ENCODE measurements at regions not wholly inside any gene's neighbourhood (a gene's known extent, or its start where the extent isn't known, plus 50 kb on each side); places are given as distances from the start of the nearest gene placed in this dataset.

- Histone ChIP-seq H2AFZ (ENCODE audit: low read depth) (no peak overlapping the region), H3F3A (replicated peaks; ENCODE audit: insufficient read depth) (no peaks in the 10 kb centered on the region), H3K27ac (ENCODE audit: low read depth in 2 of 2, low read length in 1 of 2) (no peak overlapping the region), H3K4me2 (no peak overlapping the region), H3K27me3 (ENCODE audit: insufficient read depth) (peaks cover 27% of the 10 kb centered on the region), H3K4me3 (ENCODE audit: low read depth in 2 of 2, low read length in 1 of 2) (no peak overlapping the region), H3K4me1 (ENCODE audit: control insufficient read depth in 1 of 2, insufficient read depth in 2 of 2, low read depth in 1 of 2, low read length in 1 of 2) (peaks cover 0 to 23% of the 10 kb centered on the region in 2 experiments; a peak in 2 of 4 replicates), H3K9ac (no peak overlapping the region), H3K79me2 (ENCODE audit: insufficient read depth) (no peaks in the 10 kb centered on the region), H3K9me2 (no peaks in the 10 kb centered on the region), H4K20me1 (ENCODE audit: insufficient read depth) (no peaks in the 10 kb centered on the region), H3K9me3 (no peaks in the 10 kb centered on the region), H3K36me3 (replicated peaks in 1 of 2; ENCODE audit: control insufficient read depth in 1 of 2, insufficient read depth in 2 of 2, low read length in 1 of 2) (no peaks in the 10 kb centered on the region)
- CTCF ChIA-PET: no interaction called here
- 24% methylated on average over 2 of the region's 2 CpGs for WGBS (ENCODE audit: low lambda C conversion rate)
- DNase-seq: no peak
- POLR2A ChIA-PET: no interaction called here
- no peak for TF ChIP-seq JUND (IDR thresholded peaks at IDR 0.05)
- TF ChIP-seq IRF3 (IDR thresholded peaks at IDR 0.05; ENCODE audit: low read depth, low read length): no peak
- TF ChIP-seq MEF2A (IDR thresholded peaks at IDR 0.05; ENCODE audit: borderline replicate concordance, low read depth): no peak
- TF ChIP-seq FOXJ3 (CRISPR knock-in tag; IDR thresholded peaks at IDR 0.05): no peak
- TF ChIP-seq POLR2AphosphoS5 (IDR thresholded peaks at IDR 0.05; ENCODE audit: low read depth, low read length): no peak
- no peak for TF ChIP-seq TEAD4 (IDR thresholded peaks at IDR 0.05; ENCODE audit: borderline replicate concordance, insufficient read depth)
- no peak for TF ChIP-seq RAD21 (IDR thresholded peaks at IDR 0.05; ENCODE audit: low read length)
- TF ChIP-seq REST (IDR thresholded peaks at IDR 0.05; ENCODE audit: low read depth, low read length): no peak
- TF ChIP-seq SMC3 (IDR thresholded peaks at IDR 0.05; ENCODE audit: low read depth, low read length): no peak
- no peak for TF ChIP-seq TCF12 (IDR thresholded peaks at IDR 0.05)
- TF ChIP-seq MAX (IDR thresholded peaks at IDR 0.05; ENCODE audit: low read depth): no peak
Observed at GRCh38 chr1:214188835-214189234, 92.1 kb upstream of the SMYD2 start.

GRCh38 chr1:214192825-214193643, 87.9 kb upstream of the SMYD2 start:
- Histone ChIP-seq H3K9me2 (no peaks in the 10 kb centered on the region), H3K36me3 (replicated peaks in 1 of 2; ENCODE audit: control insufficient read depth in 1 of 2, insufficient read depth in 2 of 2, low read length in 1 of 2) (no peaks in the 10 kb centered on the region), H2AFZ (ENCODE audit: low read depth) (no peak overlapping the region), H3K27me3 (ENCODE audit: insufficient read depth) (peaks cover 9% of the 10 kb centered on the region), H3K9me3 (no peaks in the 10 kb centered on the region), H3K9ac (no peak overlapping the region), H3K4me3 (ENCODE audit: low read depth in 2 of 2, low read length in 1 of 2) (no peak overlapping the region), H3K27ac (ENCODE audit: low read depth in 2 of 2, low read length in 1 of 2) (peak overlapping the region in 1 of 2 experiments; percentile 78; a peak in 2 of 4 replicates), H4K20me1 (ENCODE audit: insufficient read depth) (no peaks in the 10 kb centered on the region), H3F3A (replicated peaks; ENCODE audit: insufficient read depth) (no peaks in the 10 kb centered on the region), H3K79me2 (ENCODE audit: insufficient read depth) (no peaks in the 10 kb centered on the region), H3K4me1 (ENCODE audit: control insufficient read depth in 1 of 2, insufficient read depth in 2 of 2, low read depth in 1 of 2, low read length in 1 of 2) (peaks cover 0 to 12% of the 10 kb centered on the region in 2 experiments; a peak in 2 of 4 replicates), H3K4me2 (no peak overlapping the region)
- ChIA-PET CTCF (no interaction called here), POLR2A (no interaction called here)
- 49% methylated on average over 13 of the region's 13 CpGs for WGBS (ENCODE audit: low lambda C conversion rate)
- no peak for DNase-seq
- TF ChIP-seq FOXM1 (IDR thresholded peaks at IDR 0.05; ENCODE audit: low read depth): no peak
- no peak for TF ChIP-seq CTCF (IDR thresholded peaks at IDR 0.05)
- TF ChIP-seq EZH2phosphoT487 (IDR thresholded peaks at IDR 0.05; ENCODE audit: borderline replicate concordance, low read depth): no peak
- no peak for TF ChIP-seq MXI1 (IDR thresholded peaks at IDR 0.05; ENCODE audit: low read depth, low read length)
- TF ChIP-seq ZBTB33 (IDR thresholded peaks at IDR 0.05; ENCODE audit: borderline replicate concordance, low read depth): no peak
- TF ChIP-seq TCF12 (IDR thresholded peaks at IDR 0.05): no peak
- TF ChIP-seq ELF1 (IDR thresholded peaks at IDR 0.05): no peak
- no peak for TF ChIP-seq RCOR1 (IDR thresholded peaks at IDR 0.05; ENCODE audit: low read length)
- TF ChIP-seq RFX5 (IDR thresholded peaks at IDR 0.05; ENCODE audit: low read length): no peak
